LNCaP clone FGC (cell line): ENCODE measurements at regions not wholly inside any gene's neighbourhood (a gene's known extent, or its start where the extent isn't known, plus 50 kb on each side); places are given as distances from the start of the nearest gene placed in this dataset.

ENCODE experiments used
- DNase-seq: peaks from one replicate; pipeline ENCODE4 v3.0.0-alpha.2; 2011; ENCODE audit warnings: low read depth
- H3K4me3 ChIP-seq: 2 replicates; pipeline ENCODE4 v1.5.1; 2011; ENCODE audit warnings: mild to moderate bottlenecking, low read depth, low read length, control low read depth
- TF ChIP-seq, protein P1 (sequence below): IDR thresholded peaks from 2 replicates; pipeline ENCODE4 v1.5.1; 2012; ENCODE audit warnings: mild to moderate bottlenecking; ENCODE audit not compliant: control insufficient read depth, insufficient read depth; ENCODE audit errors: extremely low read depth

DNA sequence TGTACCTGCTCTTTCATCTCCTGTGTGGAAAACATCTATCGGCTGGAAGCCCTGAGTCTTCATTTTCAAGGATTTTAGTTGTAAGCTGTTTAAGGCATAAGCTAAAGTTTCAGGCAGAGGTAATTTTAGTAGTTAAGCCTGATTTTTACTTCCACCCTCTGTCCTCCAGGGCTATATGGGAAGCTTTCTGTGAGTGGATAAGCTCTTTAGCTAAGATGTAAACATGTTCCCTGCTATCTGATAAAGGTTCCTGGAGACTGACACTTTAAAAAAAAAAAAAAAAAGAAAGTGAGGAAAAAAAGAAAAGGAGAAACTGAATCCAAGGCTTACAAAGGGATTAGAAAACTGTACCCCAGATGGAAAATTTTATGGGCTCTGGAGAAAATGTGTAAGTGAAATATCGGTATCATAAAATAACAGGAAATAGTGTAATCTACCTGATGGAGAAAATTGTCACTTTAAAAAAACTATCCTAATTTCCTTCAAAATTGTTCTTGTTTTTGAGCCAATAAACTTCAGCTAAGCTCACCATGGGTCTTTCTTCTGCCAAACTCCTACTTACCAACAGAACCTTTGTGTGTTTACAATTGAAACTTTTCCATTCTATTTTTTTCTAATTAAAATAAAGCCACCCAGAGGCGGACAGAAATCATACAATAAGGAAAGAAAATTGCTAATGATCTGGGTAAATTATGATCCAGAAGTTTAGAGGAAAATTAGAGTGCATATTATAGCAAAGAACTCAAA is 180.5 kb downstream of the TGFB2 start:
- DNase-seq = no peak
- TF ChIP-seq, protein P1, sequence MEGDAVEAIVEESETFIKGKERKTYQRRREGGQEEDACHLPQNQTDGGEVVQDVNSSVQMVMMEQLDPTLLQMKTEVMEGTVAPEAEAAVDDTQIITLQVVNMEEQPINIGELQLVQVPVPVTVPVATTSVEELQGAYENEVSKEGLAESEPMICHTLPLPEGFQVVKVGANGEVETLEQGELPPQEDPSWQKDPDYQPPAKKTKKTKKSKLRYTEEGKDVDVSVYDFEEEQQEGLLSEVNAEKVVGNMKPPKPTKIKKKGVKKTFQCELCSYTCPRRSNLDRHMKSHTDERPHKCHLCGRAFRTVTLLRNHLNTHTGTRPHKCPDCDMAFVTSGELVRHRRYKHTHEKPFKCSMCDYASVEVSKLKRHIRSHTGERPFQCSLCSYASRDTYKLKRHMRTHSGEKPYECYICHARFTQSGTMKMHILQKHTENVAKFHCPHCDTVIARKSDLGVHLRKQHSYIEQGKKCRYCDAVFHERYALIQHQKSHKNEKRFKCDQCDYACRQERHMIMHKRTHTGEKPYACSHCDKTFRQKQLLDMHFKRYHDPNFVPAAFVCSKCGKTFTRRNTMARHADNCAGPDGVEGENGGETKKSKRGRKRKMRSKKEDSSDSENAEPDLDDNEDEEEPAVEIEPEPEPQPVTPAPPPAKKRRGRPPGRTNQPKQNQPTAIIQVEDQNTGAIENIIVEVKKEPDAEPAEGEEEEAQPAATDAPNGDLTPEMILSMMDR = no peak
- H3K4me3 ChIP-seq = no peak overlapping the region

DNA sequence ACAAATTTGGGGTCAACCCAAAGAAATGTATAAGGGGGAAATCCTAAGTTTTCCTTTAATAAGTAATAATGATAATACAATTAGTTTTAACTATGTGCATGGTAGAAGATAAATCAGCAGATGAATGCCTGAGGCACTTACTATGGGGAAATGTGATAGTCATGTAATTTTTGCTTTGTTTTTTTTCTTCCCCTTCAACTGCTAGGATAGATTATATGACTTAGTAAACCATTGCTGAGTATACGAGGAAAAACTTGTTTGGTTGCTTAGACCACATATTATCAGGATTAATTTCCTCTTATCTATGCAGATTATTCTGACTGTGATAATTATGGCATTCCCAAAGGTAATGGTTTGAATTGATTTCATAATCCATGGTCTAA is 181.1 kb downstream of the TGFB2 start:
- TF ChIP-seq, protein P1 = no peak
- no peak for DNase-seq
- no peak overlapping the region for H3K4me3 ChIP-seq

DNA sequence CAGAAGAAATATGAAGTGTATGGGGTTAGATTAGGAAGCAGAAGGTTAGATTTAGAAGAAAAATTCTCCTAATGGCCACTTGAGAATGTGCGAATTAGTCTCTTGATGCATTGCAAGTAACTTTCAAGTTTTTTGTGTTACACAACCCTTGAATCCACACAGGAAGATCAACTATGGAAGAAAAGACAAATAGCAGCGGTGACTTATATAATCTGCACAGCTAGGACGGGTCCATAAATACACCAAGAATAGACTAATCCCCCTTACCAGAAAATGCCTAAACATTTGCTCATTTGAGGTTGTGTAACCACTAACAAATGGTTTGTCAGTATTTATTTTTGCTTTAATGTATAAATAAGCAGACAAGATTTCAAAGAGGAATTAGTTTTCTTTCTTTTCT is 182.6 kb downstream of the TGFB2 start:
- no peak overlapping the region for H3K4me3 ChIP-seq
- TF ChIP-seq, protein P1 = no peak
- no peak for DNase-seq

DNA sequence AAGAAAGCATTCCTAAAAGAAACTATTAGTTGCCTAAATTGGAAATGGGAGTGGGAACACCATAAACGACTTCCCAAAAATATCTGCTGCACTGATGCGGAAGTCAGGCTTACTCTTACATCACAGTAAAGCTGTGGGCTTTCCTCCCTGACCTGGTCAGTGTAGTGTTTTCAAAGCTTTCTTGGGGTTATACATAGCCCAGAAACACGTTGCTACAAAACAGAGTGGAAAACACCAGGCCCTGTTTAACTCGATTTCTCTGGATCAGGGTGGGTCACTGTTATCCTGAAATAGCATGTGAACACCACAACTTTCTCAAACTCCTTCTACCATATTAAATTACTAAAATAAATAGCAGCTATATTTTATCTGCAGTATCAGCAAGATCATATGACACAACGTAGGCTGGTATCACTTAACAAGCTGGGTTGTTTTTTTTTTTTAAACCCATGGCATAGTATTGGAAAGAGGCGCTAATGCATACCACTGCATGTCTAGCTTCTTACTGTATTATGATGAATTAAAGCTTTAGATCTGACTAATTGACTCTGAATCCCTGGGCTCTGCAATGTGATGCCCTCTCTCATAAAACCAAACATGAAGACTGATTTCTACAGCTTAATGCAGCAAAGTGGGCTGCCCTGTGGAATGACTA is 184.6 kb downstream of the TGFB2 start:
- DNase-seq = no peak
- no peak overlapping the region for H3K4me3 ChIP-seq
- TF ChIP-seq, protein P1 = no peak

DNA sequence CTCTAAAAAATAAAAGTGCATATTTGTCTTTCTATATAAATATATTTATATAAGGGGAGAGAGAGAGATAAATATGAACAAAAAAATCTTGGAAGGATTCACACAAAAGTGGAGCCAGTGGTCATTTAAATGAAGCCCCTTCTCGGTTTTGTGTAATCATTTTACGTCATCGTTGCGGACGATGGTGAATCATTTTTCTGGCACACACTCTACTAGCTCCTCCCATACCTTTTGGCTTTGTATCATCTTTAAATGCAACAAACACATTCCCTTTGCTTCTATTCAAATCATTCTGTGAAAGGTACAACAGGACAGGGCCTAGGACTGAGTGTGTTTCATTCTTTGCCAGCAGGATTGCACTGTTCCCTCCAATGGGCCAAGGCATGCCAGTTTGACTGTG is 186.8 kb downstream of the TGFB2 start:
- TF ChIP-seq, protein P1 = no peak

DNA sequence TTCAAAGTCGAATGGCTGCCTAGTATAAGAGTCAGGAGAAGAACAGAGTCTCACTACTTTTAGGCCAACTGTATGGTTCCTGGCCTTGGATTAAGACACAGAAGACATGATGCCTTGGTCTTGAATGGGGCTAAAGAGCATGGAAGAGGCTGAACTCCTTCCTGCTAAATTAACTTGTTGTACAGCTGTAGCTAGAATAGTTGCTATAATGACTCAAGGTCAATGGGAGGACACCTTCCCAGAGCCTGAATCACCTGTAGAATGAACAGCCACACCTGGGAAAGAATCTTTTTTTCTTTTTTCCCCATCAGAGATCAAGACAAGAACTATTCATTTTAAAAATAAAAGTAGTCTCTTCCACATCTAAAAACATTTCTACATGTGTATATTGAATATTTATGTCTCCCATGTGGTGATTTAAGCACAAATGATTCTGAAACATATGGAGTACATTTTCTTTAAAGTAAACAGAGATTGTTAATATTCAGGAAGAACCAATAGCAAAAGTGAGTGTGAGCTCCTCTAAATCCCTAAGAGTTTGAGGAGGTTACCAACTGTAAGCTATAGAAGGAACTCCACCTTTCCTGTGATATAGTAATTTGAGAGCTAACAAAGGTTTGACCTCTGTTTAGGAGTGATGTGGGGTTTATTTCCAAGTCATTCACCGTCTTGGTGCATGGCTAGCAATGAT is 191.3 kb downstream of the TGFB2 start:
- H3K4me3 ChIP-seq = no peak overlapping the region
- DNase-seq = no peak
- TF ChIP-seq, protein P1 = no peak

More for the DNA sequence above, 186.8 kb downstream of the TGFB2 start:
- DNase-seq = no peak
- no peak overlapping the region for H3K4me3 ChIP-seq
